ENCODE measurements at regions not wholly inside any gene's neighbourhood (a gene's known extent, or its start where the extent isn't known, plus 50 kb on each side); places are given as distances from the start of the nearest gene placed in this dataset.

GRCh38 chr13:44017756-44018309 lies 138.1 kb downstream of the LACC1 start:
- ChIA-PET CTCF (no interaction called here), POLR2A (no interaction called here)
- Mint-ChIP-seq H3K36me3 (ENCODE audit: insufficient read depth, unreplicated experiment) (no peaks in the 10 kb centered on the region), H3K27me3 (ENCODE audit: insufficient read depth, unreplicated experiment) (no peaks in the 10 kb centered on the region), H3K27ac (ENCODE audit: unreplicated experiment) (no peak overlapping the region), H3K4me1 (ENCODE audit: low read depth, unreplicated experiment) (no peaks in the 10 kb centered on the region), H3K4me3 (ENCODE audit: unreplicated experiment) (no peak overlapping the region), H3K9me3 (ENCODE audit: unreplicated experiment) (no peaks in the 10 kb centered on the region)
- Histone ChIP-seq H3K27me3 (replicated peaks; ENCODE audit: control insufficient read depth, insufficient read depth, low read length) (no peaks in the 10 kb centered on the region), H3K9me3 (no peaks in the 10 kb centered on the region), H3K36me3 (ENCODE audit: control insufficient read depth, insufficient read depth, low read length) (no peaks in the 10 kb centered on the region), H3K4me3 (ENCODE audit: low read depth, low read length) (no peak overlapping the region), H3K4me1 (peaks cover 9% of the 10 kb centered on the region; the same call in 1 of the 2 replicates)
- no peak for TF ChIP-seq CTCF (IDR thresholded peaks at IDR 0.05; ENCODE audit: insufficient read depth in 1 of 2, low read depth in 1 of 2, low read length in 1 of 2, severe bottlenecking in 1 of 2, unreplicated experiment in 1 of 2)
- intact Hi-C loops (cut with micrococcal nuclease; ENCODE audit: unreplicated experiment), result no loop called here
- no TSS peak for BruUV-seq (replicated peaks)
- no peak for DNase-seq

- Histone ChIP-seq H3K4me1 (peaks cover 9% of the 10 kb centered on the region; the same call in 1 of the 2 replicates), H3K9me3 (no peaks in the 10 kb centered on the region), H3K27me3 (replicated peaks; ENCODE audit: control insufficient read depth, insufficient read depth, low read length) (no peaks in the 10 kb centered on the region), H3K4me3 (ENCODE audit: low read depth, low read length) (no peak overlapping the region), H3K36me3 (ENCODE audit: control insufficient read depth, insufficient read depth, low read length) (no peaks in the 10 kb centered on the region)
- H3K4me3 Mint-ChIP-seq (ENCODE audit: unreplicated experiment), result no peak overlapping the region
- H3K27ac Mint-ChIP-seq (ENCODE audit: unreplicated experiment), result no peak overlapping the region
- H3K9me3 Mint-ChIP-seq (ENCODE audit: unreplicated experiment), result no peaks in the 10 kb centered on the region
- ChIA-PET CTCF (no interaction called here), POLR2A (no interaction called here)
- H3K4me1 Mint-ChIP-seq (ENCODE audit: low read depth, unreplicated experiment), result no peaks in the 10 kb centered on the region
- intact Hi-C loops (cut with micrococcal nuclease; ENCODE audit: unreplicated experiment), result no loop called here
- no peaks in the 10 kb centered on the region for H3K27me3 Mint-ChIP-seq (ENCODE audit: insufficient read depth, unreplicated experiment)
- no peaks in the 10 kb centered on the region for H3K36me3 Mint-ChIP-seq (ENCODE audit: insufficient read depth, unreplicated experiment)
- no TSS peak for BruUV-seq (replicated peaks)
- TF ChIP-seq CTCF (IDR thresholded peaks at IDR 0.05; ENCODE audit: insufficient read depth in 1 of 2, low read depth in 1 of 2, low read length in 1 of 2, severe bottlenecking in 1 of 2, unreplicated experiment in 1 of 2), result no peak
- no peak for DNase-seq
These were observed 139.9 kb downstream of the LACC1 start for GRCh38 chr13:44019651-44020050.

GRCh38 chr13:44021422-44021821 lies 141.7 kb downstream of the LACC1 start:
- Mint-ChIP-seq H3K9me3 (ENCODE audit: unreplicated experiment) (no peaks in the 10 kb centered on the region), H3K27me3 (ENCODE audit: insufficient read depth, unreplicated experiment) (no peaks in the 10 kb centered on the region), H3K4me3 (ENCODE audit: unreplicated experiment) (no peak overlapping the region), H3K36me3 (ENCODE audit: insufficient read depth, unreplicated experiment) (no peaks in the 10 kb centered on the region), H3K27ac (ENCODE audit: unreplicated experiment) (no peak overlapping the region), H3K4me1 (ENCODE audit: low read depth, unreplicated experiment) (no peaks in the 10 kb centered on the region)
- Histone ChIP-seq H3K4me1 (peaks cover 9% of the 10 kb centered on the region; the same call in 1 of the 2 replicates), H3K27me3 (replicated peaks; ENCODE audit: control insufficient read depth, insufficient read depth, low read length) (no peaks in the 10 kb centered on the region), H3K4me3 (ENCODE audit: low read depth, low read length) (no peak overlapping the region), H3K9me3 (no peaks in the 10 kb centered on the region), H3K36me3 (ENCODE audit: control insufficient read depth, insufficient read depth, low read length) (no peaks in the 10 kb centered on the region)
- DNase-seq, result no peak
- no TSS peak for BruUV-seq (replicated peaks)
- no peak for TF ChIP-seq CTCF (IDR thresholded peaks at IDR 0.05; ENCODE audit: insufficient read depth in 1 of 2, low read depth in 1 of 2, low read length in 1 of 2, severe bottlenecking in 1 of 2, unreplicated experiment in 1 of 2)
- ChIA-PET POLR2A (no interaction called here), CTCF (no interaction called here)
- intact Hi-C loops (cut with micrococcal nuclease; ENCODE audit: unreplicated experiment), result no loop called here

Data from Caco-2 (cell line).